ENCODE measurements at regions not wholly inside any gene's neighbourhood (a gene's known extent, or its start where the extent isn't known, plus 50 kb on each side); places are given as distances from the start of the nearest gene placed in this dataset.

- TF ChIP-seq RAD21 (IDR thresholded peaks at IDR 0.05; ENCODE audit: low read depth) (no peak), USF1 (IDR thresholded peaks at IDR 0.05) (no peak), TAF1 (IDR thresholded peaks at IDR 0.05; ENCODE audit: low read depth) (no peak), EP300 (IDR thresholded peaks at IDR 0.05; ENCODE audit: borderline replicate concordance) (no peak)
These were observed 75.9 kb downstream of the BBS10 start for GRCh38 chr12:76272287-76272686.
